Colonic mucosa (tissue), 4 donors: ENCODE measurements at regions not wholly inside any gene's neighbourhood (a gene's known extent, or its start where the extent isn't known, plus 50 kb on each side); places are given as distances from the start of the nearest gene placed in this dataset.

ENCODE experiments used
- DNase-seq: peaks from one replicate; pipeline ENCODE4 v3.0.0-alpha.2; 2020
- H3K27ac ChIP-seq: fragments of 200-600 bp; one replicate; pipeline ENCODE4 v1.8.0; 2021
- H3K27me3 ChIP-seq: fragments of 200-600 bp; one replicate; pipeline ENCODE4 v1.8.0; 2021
- H3K36me3 ChIP-seq: fragments of 200-600 bp; one replicate; pipeline ENCODE4 v1.8.0; 2021
- H3K4me1 ChIP-seq: fragments of 200-600 bp; one replicate; pipeline ENCODE4 v1.8.0; 2021; ENCODE audit warnings: mild to moderate bottlenecking
- H3K4me3 ChIP-seq: fragments of 200-600 bp; one replicate; pipeline ENCODE4 v1.8.0; 2021
- H3K9ac ChIP-seq, 2 donors: one replicate each; pipeline ENCODE4 v1.7.0; 2013; ENCODE audit warnings: control low read depth in 2 of 2, low read depth in 2 of 2, low read length in 2 of 2
- H3K9me3 ChIP-seq: fragments of 200-600 bp; one replicate; pipeline ENCODE4 v1.8.0; 2021
- intact Hi-C: fragments of 100-400 bp; cut with DNase I; formaldehyde crosslinking; loops from one replicate; pipeline ENCODE4 v1.14.1; 2022
- TF ChIP-seq, protein P1 (sequence below): fragments of 200-600 bp; IDR thresholded peaks from one replicate; pipeline ENCODE4 v1.8.0; 2022; ENCODE audit warnings: antibody characterized with exemption, mild to moderate bottlenecking
- donor health status: healthy.
- donor health status: DM: no; HTN: no; CAD: no.
- donor health status: DM: no; HTN: no; CAD: no.

DNA sequence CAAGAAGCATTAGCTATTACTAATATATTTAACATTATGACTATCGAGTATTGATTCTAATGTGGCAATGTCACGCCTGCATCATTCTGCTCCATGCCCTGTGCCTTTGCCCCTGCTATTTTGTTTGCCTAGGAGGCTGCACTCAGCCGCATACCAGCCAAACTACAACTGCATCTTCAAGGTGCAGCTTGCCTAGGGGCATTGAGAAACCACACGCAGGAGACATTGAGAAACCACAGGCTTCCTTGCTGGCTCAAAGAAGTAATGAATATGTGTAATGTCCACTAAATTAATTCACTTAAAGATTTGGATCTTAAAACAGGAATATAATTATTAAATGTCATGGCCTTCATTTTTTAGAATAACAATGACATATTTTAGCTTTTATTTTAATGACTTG, 683.6 kb upstream of the TENM3 start:
- intact Hi-C loops: no loop called here
- Histone ChIP-seq H3K4me3 (no peak overlapping the region), H3K27me3 (no peaks in the 10 kb centered on the region), H3K4me1 (no peaks in the 10 kb centered on the region), H3K9ac (no peak overlapping the region), H3K9me3 (no peaks in the 10 kb centered on the region), H3K27ac (no peak overlapping the region), H3K36me3 (no peaks in the 10 kb centered on the region)
- TF ChIP-seq, protein P1, sequence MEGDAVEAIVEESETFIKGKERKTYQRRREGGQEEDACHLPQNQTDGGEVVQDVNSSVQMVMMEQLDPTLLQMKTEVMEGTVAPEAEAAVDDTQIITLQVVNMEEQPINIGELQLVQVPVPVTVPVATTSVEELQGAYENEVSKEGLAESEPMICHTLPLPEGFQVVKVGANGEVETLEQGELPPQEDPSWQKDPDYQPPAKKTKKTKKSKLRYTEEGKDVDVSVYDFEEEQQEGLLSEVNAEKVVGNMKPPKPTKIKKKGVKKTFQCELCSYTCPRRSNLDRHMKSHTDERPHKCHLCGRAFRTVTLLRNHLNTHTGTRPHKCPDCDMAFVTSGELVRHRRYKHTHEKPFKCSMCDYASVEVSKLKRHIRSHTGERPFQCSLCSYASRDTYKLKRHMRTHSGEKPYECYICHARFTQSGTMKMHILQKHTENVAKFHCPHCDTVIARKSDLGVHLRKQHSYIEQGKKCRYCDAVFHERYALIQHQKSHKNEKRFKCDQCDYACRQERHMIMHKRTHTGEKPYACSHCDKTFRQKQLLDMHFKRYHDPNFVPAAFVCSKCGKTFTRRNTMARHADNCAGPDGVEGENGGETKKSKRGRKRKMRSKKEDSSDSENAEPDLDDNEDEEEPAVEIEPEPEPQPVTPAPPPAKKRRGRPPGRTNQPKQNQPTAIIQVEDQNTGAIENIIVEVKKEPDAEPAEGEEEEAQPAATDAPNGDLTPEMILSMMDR: no peak
- DNase-seq: no peak

DNA sequence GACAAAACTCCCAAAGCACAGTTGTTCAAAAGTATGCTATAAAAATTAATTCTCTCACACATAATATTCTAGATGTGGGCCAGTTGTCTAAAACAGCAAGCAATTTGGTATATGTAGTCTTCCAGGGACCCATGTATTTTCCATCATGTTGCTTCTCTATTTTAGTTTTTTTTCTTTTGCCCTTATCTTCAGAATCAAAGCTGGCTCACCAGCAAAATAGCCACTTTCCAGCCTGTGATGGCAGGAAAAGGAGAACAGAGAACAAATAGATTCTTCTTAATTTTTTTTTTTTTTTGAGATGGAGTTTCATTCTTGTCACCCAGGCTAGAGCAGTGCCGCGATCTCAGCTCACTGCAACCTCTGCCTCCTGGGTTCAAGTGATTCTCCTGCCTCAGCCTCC, 680.8 kb upstream of the TENM3 start:
- Histone ChIP-seq H3K4me1 (no peaks in the 10 kb centered on the region), H3K4me3 (no peak overlapping the region), H3K36me3 (no peaks in the 10 kb centered on the region), H3K27ac (no peak overlapping the region), H3K9me3 (no peaks in the 10 kb centered on the region), H3K9ac (no peak overlapping the region), H3K27me3 (no peaks in the 10 kb centered on the region)
- no peak for DNase-seq
- TF ChIP-seq, protein P1: no peak
- intact Hi-C loops: no loop called here

DNA sequence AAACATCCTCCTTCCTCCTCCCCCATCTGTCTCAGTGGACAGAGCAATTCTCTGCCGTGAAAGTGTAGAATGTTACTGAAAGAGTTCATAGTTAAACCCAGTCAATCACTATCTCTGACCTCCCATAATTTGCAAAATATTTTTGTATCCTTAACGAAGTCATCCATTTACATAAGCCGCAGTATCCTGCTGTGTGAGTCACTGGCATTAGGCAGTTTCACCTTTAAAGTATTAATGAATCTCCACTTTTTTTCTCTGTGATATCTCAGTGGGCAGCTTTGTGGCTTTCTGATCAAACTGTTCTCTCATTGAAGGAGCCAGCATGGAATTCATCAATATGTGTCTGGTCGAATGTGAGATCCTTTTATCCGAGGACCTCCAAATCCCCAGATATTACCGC, 678.6 kb upstream of the TENM3 start:
- Histone ChIP-seq H3K27me3 (no peaks in the 10 kb centered on the region), H3K9me3 (no peaks in the 10 kb centered on the region), H3K36me3 (no peaks in the 10 kb centered on the region), H3K4me1 (no peaks in the 10 kb centered on the region), H3K27ac (no peak overlapping the region), H3K4me3 (no peak overlapping the region), H3K9ac (no peak overlapping the region)
- DNase-seq: no peak
- intact Hi-C loops: no loop called here
- TF ChIP-seq, protein P1: no peak

DNA sequence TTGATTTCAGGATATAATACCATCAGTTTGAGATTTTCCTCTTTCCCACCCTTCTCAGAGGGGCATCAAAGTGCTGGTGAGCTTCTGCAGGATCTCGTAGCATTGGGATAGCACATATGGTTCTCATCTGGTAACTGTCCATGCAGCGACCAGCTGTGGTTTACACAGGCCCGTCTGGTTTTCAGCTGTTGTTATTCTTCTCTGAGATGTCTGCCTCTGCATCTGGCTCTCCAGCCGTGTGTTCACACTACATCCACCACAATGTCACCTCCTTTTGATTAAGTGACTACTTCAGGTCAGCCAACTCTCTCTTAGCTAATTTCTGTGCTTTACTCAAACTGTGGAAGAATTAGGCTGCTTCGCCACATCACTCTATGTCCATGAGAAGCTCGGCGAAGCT, 676.7 kb upstream of the TENM3 start:
- intact Hi-C loops: no loop called here
- Histone ChIP-seq H3K4me1 (no peaks in the 10 kb centered on the region), H3K4me3 (no peak overlapping the region), H3K27ac (no peak overlapping the region), H3K9me3 (no peaks in the 10 kb centered on the region), H3K36me3 (no peaks in the 10 kb centered on the region), H3K9ac (no peak overlapping the region), H3K27me3 (no peaks in the 10 kb centered on the region)
- TF ChIP-seq, protein P1: no peak
- DNase-seq: no peak

DNA sequence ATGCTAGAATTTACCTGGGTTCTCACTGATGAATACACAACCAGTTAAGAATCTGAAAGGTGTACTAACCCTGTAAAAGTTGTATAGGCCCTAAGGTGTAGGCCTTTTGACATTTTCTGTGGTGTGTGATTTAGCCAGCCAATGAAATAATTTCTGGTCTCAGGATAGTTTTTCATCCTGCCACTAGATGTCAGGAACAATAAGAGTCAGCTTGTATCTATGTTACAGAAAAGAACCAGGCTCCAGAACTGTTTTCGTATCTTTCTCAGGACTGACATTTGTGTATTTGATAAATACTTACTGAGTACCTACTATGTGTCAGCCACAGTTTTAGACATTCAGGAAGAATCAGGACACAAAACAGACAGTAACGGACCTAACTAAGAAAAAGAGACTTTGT, 673.6 kb upstream of the TENM3 start:
- no peak overlapping the region for H3K27ac ChIP-seq
- H3K4me3 ChIP-seq: no peak overlapping the region
- no peaks in the 10 kb centered on the region for H3K36me3 ChIP-seq
- no peaks in the 10 kb centered on the region for H3K4me1 ChIP-seq
- no peaks in the 10 kb centered on the region for H3K27me3 ChIP-seq
- intact Hi-C loops: no loop called here
- no peak for DNase-seq
- no peaks in the 10 kb centered on the region for H3K9me3 ChIP-seq
- no peak overlapping the region for H3K9ac ChIP-seq
- TF ChIP-seq, protein P1: peak; percentile 22

DNA sequence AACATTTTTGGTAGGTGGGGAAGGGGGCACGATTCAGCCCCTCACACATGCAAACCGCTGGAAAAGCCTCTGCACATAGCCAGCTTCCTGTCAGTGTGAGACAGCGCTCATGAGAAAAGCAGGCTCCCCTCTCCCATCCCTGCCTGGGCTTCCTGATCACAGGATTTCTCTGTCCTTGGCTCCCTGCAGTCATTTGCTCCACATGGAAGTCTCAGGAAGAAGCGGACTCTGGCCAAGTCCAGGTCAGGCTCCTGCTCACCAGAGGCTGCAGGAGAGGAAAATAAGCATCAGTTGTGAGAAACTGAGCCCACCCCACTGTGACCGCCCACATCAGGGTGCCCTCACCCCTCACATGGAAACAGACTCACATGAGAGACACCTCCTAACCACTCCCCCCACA, 664.3 kb upstream of the TENM3 start:
- no peak overlapping the region for H3K9ac ChIP-seq
- intact Hi-C loops: no loop called here
- no peaks in the 10 kb centered on the region for H3K9me3 ChIP-seq
- H3K4me1 ChIP-seq: no peaks in the 10 kb centered on the region
- TF ChIP-seq, protein P1: no peak
- H3K4me3 ChIP-seq: no peak overlapping the region
- H3K27me3 ChIP-seq: no peaks in the 10 kb centered on the region
- no peak for DNase-seq
- H3K36me3 ChIP-seq: no peaks in the 10 kb centered on the region
- H3K27ac ChIP-seq: no peak overlapping the region
